ENCODE measurements at regions not wholly inside any gene's neighbourhood (a gene's known extent, or its start where the extent isn't known, plus 50 kb on each side); places are given as distances from the start of the nearest gene placed in this dataset.
"Not testable (repeated sequence)": the region's sequence is repeated elsewhere in the genome, so short reads cannot be mapped to it uniquely, and the experiment has no call there.

DNA sequence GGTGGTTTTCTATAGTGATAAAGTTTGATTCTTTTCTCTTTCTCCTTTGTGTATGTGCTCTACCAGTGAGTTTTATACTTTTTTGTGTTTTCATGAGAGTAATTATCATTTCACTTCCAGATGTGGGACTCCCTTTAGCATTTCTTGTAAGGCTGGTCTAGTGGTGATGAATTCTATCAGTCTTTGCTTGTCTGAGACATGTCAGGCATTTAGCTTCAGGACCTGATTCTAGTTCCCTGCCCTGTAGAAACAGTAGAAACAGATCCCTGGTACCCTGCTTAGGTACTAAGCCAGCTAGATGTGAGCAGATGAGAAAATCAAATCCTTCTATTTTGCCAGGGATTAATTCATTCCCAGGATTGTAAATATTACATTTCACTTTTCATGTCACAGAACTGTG is 203.7 kb downstream of the ALG10 start:
- DNase-seq (ENCODE audit: low spot score), result not testable (repeated sequence)

DNA sequence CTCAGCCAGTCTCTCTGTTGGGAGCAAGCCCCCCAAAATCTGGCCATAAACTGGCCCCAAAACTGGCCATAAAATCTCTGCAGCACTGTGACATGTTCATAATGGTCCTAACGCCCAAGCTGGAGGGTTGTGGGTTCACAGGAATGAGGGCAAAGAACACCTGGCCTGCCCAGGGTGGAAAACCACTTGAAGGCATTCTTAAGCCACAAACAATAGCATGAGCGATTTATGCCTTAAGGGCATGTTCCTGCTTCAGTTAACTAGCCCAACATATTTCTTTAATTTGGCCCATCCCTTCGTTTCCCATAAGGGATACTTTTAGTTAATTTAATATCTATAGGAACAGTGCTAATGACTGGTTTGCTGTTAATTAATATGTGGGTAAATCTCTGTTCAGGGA is 205.8 kb downstream of the ALG10 start:
- DNase-seq (ENCODE audit: low spot score), result not testable (repeated sequence)

DNA sequence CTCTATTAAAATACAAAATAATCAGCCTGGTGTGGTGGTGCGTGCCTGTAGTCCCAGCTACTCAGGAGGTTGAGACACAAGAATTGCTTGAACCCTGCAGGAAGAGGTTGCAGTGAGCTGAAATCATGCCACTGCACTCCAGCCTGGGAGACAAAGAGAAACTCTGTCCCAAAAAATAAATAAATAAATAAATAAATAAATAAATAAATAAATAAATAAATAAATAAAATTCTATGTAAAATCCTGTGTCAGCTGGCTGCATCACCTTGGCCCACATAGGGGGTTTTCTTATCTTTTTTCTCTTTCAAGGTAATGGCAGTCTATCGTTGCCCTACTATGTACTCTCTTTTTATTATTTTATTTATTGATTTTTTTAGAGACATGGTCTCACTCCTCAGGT is 206.7 kb downstream of the ALG10 start:
- DNase-seq (ENCODE audit: low spot score), result not testable (repeated sequence)

DNA sequence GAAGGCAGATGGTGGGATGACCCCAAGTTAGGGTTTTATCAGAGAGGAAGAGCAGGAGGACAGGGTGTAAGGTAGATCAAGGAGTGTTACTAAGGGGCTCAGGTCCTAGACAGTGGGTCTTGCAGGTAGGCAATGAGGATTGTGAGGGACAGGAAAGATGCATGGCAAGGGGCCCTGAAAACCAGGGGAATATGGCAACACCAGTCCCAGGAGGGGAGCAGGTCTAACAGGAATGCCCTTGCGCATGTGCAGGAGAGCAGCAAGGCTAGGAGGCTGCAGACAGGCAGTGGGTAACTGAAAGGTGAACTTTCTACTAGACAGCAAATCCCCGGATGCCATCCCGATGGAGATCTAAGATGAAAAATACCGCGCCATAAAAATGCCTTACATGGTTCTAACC is 211.3 kb downstream of the ALG10 start:
- no peak for DNase-seq (ENCODE audit: low spot score)

DNA sequence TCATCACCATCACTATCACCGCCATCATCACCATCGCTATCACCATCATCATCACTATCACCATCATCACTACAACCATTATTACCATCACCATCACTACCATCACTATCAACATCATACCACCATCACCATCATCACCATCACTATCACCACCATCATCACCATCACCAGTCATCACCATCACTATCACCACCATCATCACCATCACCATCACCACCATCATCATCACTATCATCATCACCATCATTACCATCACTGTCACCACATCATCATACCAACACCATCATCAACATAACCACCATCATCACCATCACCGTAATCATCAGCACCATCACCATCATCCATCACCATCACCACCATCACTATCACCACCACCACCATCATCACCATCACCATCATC is 213.8 kb downstream of the ALG10 start:
- no peak for DNase-seq (ENCODE audit: low spot score)

DNA sequence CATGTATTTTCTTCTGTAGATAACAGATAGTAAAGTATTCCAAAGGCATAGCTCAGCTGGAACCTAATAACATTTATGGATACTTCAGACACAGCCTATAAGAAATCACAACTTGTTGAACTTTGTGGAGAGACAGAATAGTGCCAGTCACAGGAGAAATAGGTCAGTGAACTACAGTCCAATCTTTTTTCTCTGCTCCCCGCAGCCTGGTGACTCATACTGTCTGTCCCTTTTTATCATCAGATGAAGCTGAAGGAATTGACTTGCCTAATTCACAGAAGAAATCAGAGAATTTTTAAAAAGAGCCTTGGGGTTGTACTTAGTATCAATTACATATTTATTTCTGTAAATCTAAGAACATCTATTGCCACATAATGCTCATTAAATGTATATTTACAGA is 222.3 kb downstream of the ALG10 start:
- no peak for DNase-seq (ENCODE audit: low spot score)

DNA sequence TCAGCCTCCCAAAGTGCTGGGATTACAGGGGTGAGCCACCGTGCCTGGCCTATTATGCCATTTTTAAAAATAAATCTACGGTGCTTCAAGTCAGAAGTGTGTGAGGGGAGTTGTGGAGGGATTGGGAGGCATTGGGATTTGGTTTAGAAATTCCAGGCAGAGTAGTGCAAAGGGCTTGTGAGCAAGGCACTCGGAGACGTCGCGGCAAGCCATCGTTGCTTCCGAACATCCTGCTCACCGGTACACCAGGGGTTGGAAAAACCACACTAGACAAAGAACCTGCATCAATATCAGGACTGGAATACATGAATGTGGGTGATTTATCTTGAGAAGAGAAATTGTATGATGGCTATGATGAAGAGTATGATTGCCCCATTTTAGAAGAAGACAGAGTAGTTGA is 227.0 kb downstream of the ALG10 start:
- DNase-seq (ENCODE audit: low spot score), result no peak

DNA sequence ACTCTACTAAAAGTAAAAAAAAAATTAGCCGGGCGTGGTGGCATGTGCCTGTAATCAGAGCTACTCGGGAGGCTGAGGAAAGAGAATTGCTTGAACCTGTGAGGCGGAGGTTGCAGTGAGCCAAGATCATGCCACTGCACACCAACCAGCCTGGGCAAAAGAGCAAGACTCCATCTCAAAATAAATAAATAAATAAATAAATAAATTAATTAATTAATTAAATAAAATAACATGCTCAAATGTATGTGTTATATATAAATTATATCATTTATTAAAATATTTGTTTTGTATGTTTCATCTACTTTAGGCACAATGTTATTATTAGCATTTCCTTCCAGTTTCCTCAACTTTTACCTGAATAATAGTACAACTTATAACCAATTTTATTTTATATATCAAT is 229.6 kb downstream of the ALG10 start:
- DNase-seq (ENCODE audit: low spot score), result not testable (repeated sequence)

DNA sequence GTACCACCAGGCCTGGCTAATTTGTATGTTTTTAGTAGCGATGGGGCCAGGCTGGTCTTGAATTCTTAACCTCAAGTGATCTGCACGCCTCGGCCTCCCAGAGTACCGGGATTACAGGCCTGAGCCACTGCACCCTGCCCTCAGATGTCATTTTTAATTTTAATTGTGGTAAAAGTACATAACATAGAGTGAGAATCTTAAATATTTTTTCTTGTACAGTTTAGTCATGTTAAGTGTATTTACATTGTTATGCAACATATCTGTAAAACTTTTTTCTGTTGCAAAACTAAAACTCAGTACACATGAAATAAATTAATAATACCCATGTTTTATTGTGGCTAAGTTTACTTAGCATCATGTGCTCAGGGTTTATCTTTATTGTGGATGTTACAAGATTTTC is 231.4 kb downstream of the ALG10 start:
- DNase-seq (ENCODE audit: low spot score), result no peak

DNA sequence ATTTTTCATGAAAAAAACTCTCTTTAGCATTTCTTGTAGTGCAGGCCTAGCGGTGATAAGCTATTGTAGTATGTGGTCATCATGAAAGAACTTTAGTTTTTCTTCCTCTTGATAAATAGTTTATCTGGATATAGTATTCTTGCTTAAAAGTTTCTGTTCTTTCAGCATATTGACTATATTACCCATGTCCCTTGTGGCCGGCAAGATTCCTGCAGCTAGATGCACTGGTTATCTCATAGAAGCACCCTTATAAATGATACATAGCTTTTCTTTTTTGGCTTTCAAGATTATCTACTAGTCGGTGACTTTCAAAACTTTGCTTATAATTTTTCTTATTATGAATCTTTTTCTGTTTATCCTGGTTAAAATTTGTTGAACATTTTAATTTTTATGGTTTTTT is 234.8 kb downstream of the ALG10 start:
- DNase-seq (ENCODE audit: low spot score), result no peak

DNA sequence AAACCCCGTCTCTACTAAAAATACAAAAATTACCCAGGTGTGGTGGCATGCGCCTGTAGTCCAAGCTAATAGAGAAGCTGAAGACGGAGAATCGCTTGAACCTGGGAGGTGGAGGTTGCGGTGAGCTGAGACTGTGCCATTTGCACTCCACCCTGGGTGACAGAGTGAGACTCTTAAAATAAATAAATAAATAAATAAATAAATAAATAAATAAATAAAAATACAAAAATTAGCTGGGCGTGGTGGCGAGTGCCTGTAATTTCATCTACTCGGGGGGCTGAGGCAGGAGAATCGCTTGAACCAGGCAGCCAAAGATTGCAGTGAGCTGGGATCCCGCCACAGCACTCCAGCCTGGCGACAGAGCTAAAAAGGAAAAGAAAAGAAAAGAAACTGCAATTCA is 239.8 kb downstream of the ALG10 start:
- not testable (repeated sequence) for DNase-seq (ENCODE audit: low spot score)

DNA sequence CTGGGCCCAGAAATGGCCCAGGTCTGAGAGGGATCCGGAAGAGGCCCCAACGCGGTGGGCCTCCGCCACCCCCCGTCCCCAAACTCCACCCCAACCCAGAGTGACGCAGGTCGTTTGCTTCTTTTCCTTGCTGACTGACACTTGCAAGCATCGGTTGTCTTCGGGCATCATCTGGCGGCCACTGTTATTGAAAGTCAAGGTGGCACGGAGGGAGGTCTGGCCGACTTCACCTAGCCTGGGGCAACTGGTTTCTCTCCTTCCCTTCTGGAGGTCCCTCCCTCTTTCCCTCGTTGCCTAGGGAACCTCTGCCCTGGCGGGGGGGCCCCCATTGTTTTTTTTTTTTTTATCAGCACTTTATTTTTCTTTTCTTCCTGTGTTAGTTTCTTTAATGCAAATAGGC is 241.8 kb downstream of the ALG10 start:
- no peak for DNase-seq (ENCODE audit: low spot score)

DNA sequence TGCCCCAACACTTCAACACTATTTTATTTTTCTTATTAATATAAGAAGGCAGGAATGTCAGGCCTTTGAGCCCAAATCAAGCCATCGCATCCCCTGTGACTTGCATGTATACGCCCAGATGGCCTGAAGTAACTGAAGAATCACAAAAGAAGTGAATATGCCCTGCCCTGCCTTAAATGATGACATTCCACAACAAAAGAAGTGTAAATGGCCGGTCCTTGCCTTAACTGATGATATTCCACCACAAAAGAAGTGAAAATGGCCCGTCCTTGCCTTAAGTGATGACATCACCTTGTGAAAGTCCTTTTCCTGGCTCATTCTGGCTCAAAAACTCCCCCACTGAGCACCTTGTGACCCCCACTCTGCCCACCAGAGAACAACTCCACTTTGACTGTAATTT is 251.4 kb downstream of the ALG10 start:
- not testable (repeated sequence) for DNase-seq (ENCODE audit: low spot score)

DNA sequence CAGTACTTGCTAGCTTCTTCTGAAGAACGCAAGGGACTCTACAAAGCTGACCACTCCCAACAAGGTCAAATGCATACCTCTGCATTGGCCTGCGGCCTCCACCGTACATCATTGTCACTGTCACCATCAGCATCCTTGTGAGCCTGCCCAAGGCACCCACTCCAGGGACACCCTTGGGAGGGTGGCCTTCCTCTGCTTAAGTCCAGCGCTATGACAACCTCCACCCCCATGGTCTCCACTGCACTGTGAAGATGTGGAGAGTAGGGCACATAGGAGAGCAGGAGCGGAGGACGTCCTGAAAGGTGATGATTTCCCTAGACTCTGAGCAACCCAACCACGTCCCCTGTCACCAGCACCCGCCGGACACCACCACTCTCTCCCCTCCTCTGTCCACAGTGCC is 252.8 kb downstream of the ALG10 start:
- DNase-seq (ENCODE audit: low spot score), result no peak

DNA sequence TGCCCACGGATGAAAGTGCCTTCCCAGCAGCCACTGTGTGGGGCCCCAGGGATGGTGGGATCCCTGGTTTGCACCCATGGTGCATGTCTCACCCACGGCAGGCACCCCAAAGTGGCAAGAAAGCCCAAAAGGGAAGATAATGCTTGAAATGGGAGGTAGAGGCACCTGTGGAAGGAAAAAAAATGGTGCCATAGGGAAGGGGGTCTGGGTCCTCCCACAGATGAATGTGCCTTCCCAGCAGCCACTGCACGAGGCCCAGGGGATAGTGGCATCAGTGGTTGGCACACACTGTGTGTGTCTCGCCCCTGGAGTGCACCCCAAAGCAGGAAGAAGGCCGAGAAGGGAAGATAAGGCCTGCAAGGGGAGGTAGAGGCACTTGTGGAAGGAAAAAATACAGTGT is 264.2 kb downstream of the ALG10 start:
- DNase-seq (ENCODE audit: low spot score), result no peak

DNA sequence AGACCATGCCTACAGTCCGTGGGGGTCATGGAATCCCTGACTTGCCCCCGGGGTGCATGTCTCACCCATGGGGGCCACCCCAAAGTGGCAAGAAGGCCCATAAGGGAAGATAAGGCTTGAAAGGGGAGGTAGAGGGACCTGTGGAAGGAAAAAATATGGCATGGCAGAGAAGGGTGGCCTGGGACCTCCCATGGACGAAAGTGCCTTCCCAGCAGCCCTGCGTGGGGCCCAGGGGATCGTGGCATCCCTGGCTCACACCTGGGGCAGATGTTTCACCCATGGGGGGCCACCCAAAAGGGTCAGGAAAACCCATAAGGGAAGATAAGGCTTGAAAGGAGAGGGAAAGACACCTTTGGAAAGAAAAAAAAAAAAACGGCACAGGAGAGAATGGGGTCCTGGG is 264.6 kb downstream of the ALG10 start:
- DNase-seq (ENCODE audit: low spot score), result no peak

DNA sequence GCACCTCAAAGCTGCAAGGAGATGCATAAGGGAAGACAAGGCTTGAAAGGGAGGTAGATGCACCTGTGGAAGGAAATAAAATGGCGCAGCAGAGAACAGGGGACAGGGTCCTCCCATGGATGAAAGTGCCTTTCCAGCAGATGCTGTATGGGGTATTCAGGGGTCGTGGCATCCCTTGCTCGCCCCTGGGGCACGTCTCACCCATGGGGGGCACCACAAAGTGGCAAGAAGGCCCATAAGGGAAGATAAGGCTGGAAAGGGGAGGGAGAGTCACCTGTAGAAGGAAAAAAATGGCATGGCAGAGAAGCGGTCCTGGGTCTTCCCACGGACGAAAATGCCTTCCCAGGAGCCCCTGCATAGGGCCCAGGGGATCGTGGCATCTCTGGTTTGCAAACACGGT is 265.1 kb downstream of the ALG10 start:
- DNase-seq (ENCODE audit: low spot score), result no peak

DNA sequence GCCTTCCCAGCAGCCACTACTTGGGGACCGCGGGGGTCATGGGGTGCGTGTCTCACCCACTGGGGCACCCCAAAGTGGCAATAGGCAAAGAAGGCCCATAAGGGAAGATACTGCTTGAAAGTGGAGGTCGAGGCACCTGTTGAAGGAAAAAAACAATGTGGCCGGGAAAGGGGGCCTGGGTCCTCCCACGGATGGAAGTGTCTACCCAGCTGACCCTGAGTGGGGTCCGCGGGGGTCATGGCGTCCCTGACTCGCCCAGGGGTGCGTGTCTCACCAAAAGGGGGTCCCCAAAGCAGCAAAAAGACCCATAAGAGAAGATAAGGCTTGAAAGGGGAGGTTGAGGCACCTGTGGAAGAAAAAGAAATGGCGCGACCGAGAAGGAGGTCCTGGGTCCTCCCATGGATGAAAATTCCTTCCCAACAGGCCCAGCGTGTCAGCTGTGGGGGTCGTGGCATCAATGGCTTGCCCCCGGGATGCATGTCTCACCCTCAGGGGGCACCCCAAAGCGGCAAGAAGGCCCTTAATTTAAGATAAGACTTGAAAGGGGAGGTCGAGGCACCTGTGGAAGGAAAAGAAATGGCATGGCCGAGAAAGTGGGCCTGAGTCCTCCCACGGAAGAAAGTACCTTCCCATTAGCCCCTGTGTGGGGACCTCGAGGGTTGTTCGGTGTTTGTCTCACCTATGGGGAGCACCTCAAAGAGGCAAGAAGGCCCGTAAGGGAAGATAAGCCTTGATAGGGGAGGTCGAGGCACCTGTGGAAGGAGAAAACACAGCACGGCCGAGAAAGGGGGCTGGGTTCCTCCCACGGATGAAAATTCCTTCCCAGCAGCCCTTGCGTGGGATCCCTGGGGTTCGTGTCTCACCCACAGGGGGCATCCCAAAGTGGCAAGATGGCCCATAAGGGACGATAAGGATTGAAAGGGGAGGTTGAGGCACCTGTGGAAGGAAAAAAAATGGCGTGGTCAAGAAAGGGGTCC is 266.0 kb downstream of the ALG10 start:
- no peak for DNase-seq (ENCODE audit: low spot score)

DNA sequence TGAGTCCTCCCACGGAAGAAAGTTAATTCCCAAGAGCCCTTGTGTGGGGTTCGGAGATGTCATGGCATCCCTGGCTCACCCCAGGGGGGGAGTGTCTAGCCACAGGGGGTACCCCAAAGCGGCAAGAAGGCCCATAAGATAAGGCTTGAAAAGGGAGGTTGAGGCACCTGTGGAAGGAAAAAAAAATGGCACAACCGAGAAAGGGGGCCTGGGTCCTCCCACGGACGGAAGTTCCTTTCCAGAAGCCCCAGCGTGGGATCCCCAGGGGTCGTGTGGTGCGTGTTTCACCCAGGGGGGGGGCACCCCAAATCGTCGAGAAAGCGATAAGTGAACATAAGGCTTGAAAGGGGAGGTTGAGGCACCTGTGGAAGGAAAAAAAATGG is 266.7 kb downstream of the ALG10 start:
- no peak for DNase-seq (ENCODE audit: low spot score)

DNA sequence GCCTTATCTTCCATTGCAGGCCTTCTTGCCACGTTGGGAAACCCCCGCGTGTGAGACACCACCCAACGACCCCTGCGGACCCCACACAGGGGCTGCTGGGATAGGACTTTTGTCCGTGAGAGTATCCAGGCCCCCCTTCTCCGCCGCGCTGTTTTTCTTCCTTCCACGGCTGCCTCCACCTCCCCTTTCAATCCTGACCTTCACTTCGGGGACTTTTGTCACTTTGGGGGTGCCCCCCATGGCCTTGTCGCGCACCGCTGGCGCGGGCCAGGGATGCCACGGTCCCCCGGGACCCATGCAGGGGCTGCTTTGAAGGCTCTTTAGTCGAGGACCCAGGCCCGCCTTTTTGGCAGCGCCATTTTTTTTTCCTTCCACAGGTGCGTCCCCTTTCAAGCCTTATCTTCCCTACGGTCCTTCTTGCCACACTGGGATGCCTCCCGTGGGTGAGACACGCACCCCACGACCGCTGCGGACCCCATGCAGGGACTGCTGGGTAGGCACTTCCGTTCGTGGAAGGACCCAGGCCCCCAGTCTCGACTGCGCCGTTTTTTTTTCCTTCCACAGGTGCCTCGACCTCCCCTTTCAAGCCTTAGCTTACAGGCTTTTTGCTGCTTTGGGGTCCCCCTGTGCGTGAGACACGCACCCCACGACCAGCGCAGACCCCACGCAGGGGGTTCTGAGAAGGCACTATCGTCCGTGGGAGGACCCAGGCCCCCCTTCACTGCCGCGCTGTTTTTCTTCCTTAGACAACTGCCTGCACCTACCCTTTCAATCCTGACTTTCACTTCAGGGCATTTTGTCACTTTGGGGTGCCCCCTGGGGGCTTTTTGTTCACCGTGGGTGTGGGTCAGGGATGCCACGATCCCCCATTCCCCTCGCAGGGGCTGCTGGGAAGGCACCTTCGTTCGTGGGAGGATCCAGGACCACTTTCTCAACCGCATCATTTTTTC is 267.4 kb downstream of the ALG10 start:
- DNase-seq (ENCODE audit: low spot score), result no peak

DNA sequence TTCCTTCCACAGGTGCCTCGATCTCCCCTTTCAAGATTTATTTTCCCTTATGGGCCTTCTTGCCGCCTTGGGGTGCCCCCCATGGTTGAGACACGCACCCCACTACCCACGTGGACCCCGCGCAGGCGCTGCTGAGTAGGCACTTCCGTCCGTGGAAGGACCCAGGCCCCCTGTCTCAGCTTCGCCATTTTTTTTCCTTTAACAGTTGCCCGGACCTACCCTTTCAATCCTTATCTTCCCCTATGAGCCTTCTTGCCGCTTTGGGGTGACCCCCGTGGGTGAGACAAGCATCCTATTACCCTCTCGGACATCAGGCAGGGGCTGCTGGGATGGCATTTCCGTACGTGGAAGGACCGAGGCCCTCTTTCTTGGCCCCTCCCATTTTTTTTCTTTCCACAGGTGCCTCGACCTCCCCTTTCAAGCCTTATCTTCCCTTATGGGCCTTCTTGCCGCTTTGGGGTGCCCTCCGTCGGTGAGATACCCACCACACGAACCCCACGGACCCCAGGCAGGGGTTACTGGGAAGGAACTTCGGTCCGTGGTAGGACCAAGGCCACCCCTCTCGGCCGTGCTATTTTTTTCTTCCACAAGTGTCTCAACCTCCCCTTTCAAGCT is 268.2 kb downstream of the ALG10 start:
- no peak for DNase-seq (ENCODE audit: low spot score)

DNA sequence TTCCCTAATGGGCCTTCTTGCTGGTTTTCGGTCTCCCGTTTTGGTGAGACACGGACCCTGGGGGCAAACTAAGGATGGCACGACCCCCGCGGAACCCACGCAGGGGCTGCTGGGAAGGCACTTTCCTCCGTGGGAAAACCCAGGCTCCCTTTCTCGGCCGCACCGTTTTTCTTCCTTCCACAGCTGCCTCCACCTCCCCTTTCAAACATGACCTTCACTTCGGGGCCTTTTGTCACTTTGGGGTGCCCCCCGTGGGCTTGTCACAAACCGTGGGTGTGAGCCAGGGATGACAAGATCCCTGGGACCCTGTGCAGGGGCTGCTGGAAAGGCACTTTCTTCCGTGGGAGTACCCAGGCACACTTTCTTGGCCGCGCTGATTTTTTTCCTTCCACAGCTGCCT is 268.7 kb downstream of the ALG10 start:
- DNase-seq (ENCODE audit: low spot score), result no peak
